ENCODE measurements at regions not wholly inside any gene's neighbourhood (a gene's known extent, or its start where the extent isn't known, plus 50 kb on each side); places are given as distances from the start of the nearest gene placed in this dataset.
"Not testable (repeated sequence)": the region's sequence is repeated elsewhere in the genome, so short reads cannot be mapped to it uniquely, and the experiment has no call there.

DNA sequence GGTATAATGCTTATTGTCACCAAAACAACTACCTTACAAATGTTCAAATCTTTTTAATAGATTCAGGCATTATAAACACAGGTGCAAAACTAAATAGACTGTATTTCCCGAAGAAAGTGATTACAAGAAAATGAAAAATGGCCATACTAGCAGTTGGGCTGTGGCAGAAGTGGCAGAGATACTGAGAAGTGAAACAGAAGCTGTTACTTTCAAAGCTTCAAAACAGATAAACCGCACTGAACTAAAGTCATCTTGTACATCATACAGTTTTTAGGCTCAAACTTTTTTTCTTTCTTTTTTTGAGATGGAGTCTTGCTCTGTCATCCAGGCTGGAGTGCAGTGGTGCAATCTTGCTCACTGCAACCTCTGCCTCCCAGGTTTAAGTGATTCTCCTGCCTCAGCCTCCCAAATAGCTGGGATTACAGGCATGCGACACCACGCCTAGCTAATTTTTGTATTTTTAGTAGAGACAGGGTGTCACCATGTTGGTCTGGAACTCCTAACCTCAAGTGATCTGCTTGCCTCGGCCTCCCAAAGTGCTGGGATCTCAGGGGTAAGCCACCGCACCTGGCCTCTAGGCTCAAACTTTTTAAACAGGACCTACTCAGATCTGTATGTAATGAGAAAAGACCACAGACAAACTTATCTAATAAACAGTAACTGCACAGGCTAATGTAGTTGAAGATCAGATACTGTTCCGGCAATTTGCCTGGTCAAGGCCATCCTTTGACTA is 77.9 kb upstream of the SATB2 start:
- DNase-seq (ENCODE audit: low spot score) = no peak
- in situ Hi-C loops (cut with MboI; ENCODE audit: low sequenced_read_pairs, unreplicated experiment) = no loop called here
- TF ChIP-seq, protein P1, sequence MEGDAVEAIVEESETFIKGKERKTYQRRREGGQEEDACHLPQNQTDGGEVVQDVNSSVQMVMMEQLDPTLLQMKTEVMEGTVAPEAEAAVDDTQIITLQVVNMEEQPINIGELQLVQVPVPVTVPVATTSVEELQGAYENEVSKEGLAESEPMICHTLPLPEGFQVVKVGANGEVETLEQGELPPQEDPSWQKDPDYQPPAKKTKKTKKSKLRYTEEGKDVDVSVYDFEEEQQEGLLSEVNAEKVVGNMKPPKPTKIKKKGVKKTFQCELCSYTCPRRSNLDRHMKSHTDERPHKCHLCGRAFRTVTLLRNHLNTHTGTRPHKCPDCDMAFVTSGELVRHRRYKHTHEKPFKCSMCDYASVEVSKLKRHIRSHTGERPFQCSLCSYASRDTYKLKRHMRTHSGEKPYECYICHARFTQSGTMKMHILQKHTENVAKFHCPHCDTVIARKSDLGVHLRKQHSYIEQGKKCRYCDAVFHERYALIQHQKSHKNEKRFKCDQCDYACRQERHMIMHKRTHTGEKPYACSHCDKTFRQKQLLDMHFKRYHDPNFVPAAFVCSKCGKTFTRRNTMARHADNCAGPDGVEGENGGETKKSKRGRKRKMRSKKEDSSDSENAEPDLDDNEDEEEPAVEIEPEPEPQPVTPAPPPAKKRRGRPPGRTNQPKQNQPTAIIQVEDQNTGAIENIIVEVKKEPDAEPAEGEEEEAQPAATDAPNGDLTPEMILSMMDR (IDR thresholded peaks at IDR 0.05; ENCODE audit: borderline replicate concordance, control extremely low read depth, extremely low read depth, insufficient read depth, missing control alignments) = no peak

DNA sequence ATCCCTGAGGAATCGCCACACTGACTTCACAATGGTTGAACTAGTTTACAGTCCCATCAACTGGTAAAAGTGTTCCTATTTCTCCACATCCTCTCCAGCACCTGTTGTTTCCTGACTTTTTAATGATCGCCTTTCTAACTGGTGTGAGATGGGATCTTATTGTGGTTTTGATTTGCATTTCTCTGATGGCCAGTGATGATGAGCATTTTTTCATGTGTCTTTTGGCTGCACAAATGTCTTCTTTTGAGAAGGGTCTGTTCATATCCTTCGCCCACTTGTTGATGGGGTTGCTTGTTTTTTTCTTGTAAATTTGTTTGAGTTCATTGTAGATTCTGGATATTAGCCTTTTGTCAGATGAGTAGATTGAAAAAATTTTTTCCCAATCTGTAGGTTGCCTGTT is 76.1 kb upstream of the SATB2 start:
- DNase-seq (ENCODE audit: low spot score); in situ Hi-C loops (cut with MboI; ENCODE audit: low sequenced_read_pairs, unreplicated experiment): not testable (repeated sequence)

- no peak for DNase-seq (ENCODE audit: low spot score)
- TF ChIP-seq, protein P1 (IDR thresholded peaks at IDR 0.05; ENCODE audit: borderline replicate concordance, control extremely low read depth, extremely low read depth, insufficient read depth, missing control alignments) = no peak
- in situ Hi-C loops (cut with MboI; ENCODE audit: low sequenced_read_pairs, unreplicated experiment) = no loop called here
Observed at GRCh38 chr2:199527071-199527470, 69.3 kb upstream of the SATB2 start.

DNA sequence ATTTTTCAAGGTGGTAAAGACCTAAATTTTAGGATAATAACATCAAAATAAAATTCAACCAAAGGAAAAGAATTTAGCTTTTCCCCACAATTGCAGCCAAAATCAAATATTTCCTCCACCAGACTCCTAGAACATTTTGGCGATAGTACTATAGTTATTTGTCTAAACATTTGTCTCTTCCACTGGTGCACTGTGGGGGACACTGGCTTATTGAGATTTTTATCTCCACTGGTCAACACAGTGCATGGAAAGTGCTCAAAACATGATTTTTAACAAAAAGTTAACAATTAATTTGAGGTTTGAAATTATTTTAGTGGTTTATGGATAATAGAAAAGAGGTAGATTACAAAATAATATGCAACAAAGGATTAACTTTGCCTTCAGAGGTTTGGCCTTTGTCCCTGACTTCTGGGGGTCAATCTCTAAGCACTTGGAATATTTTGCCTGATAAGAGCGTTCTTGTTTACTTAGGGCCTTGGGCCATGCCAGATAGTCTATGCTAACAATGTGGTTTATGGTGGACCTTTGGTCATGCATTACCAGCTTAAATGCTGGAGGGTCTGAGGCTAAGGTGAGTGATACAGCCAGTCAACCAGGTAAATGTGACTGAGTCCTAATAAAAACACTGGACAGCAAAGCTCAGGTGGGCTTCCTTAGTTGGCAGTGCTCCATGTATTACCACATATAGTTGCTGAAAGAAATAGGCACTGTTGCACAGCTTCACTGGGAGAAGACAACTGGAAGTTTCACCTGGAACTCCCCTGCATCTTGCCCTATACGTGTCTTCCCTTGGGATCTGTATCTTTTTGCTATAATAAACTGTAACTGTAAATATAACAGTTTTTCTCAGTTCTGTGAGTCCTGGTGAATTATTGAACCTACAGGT is 67.2 kb upstream of the SATB2 start:
- in situ Hi-C loops (cut with MboI; ENCODE audit: low sequenced_read_pairs, unreplicated experiment) = no loop called here
- DNase-seq (ENCODE audit: low spot score) = no peak
- TF ChIP-seq, protein P1 (IDR thresholded peaks at IDR 0.05; ENCODE audit: borderline replicate concordance, control extremely low read depth, extremely low read depth, insufficient read depth, missing control alignments) = no peak

DNA sequence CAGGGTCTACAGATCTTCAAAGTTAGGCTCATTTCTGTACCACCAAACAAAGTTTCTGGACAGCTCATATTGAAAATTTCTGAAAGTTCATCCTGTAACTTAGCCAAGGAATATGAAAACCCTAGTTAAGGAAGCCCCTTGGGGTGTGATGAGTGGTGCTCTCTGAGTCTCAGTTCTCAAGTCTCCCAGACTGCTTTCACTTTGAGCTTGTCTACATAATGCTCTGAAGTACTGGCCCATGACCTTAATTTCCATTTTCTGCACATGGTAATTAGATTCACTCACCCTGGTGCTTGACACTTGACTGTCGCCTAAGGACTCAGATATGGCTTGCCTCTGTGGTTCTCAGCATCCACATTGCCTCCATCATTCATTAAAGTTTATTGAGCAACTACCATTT is 51.7 kb upstream of the SATB2 start:
- no peak for DNase-seq (ENCODE audit: low spot score)
- in situ Hi-C loops (cut with MboI; ENCODE audit: low sequenced_read_pairs, unreplicated experiment) = no loop called here
- TF ChIP-seq, protein P1 (IDR thresholded peaks at IDR 0.05; ENCODE audit: borderline replicate concordance, control extremely low read depth, extremely low read depth, insufficient read depth, missing control alignments) = no peak
